MM.1S (cell line): ENCODE measurements at regions not wholly inside any gene's neighbourhood (a gene's known extent, or its start where the extent isn't known, plus 50 kb on each side); places are given as distances from the start of the nearest gene placed in this dataset.

Experiments
- EZH2 ChIP-seq: fragments of 300-600 bp; sonication (generic); optimal IDR thresholded peaks from 2 replicates; pipeline ENCODE3; 2017; ENCODE audit warnings: low read depth, mild to moderate bottlenecking, antibody characterized with exemption, low read length, mixed read lengths
- TF ChIP-seq, protein P1 (sequence below): fragments of 300-600 bp; sonication (generic); IDR thresholded peaks from 2 replicates; pipeline ENCODE4 v1.5.1; 2016; ENCODE audit warnings: antibody characterized with exemption, low read length, mixed read lengths

DNA sequence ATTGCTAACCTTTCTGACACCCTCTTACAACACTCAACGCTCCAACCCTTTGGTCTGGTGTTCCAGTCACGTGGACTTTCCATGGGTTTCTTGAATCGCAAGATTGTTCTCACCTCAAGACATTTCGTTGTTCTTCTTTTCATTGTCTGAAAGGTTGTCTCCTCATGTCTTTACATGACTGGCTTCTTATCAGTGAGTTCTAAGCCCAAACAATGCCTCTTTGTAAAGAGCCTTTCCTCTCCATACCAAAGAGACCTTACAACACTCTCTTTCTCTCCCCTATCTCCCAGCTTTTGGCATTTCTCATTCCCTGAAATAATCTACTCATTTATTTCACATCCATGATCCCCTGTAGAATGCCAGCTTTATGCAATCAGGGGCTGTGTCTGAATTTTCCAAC, 1144.8 kb downstream of the AACS start:
- TF ChIP-seq EZH2 = no peak
- TF ChIP-seq, protein P1, sequence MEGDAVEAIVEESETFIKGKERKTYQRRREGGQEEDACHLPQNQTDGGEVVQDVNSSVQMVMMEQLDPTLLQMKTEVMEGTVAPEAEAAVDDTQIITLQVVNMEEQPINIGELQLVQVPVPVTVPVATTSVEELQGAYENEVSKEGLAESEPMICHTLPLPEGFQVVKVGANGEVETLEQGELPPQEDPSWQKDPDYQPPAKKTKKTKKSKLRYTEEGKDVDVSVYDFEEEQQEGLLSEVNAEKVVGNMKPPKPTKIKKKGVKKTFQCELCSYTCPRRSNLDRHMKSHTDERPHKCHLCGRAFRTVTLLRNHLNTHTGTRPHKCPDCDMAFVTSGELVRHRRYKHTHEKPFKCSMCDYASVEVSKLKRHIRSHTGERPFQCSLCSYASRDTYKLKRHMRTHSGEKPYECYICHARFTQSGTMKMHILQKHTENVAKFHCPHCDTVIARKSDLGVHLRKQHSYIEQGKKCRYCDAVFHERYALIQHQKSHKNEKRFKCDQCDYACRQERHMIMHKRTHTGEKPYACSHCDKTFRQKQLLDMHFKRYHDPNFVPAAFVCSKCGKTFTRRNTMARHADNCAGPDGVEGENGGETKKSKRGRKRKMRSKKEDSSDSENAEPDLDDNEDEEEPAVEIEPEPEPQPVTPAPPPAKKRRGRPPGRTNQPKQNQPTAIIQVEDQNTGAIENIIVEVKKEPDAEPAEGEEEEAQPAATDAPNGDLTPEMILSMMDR = no peak
